ENCODE measurements at regions not wholly inside any gene's neighbourhood (a gene's known extent, or its start where the extent isn't known, plus 50 kb on each side); places are given as distances from the start of the nearest gene placed in this dataset.

GRCh38 chr6:43968110-43968965, 158.9 kb downstream of the MRPL14 start:
- TF ChIP-seq POLR2A (IDR thresholded peaks at IDR 0.05), result no peak
- no peak for TF ChIP-seq CTCF (IDR thresholded peaks at IDR 0.05 in 4 of 5, conservative IDR thresholded peaks at IDR 0.05 in 1 of 5)
